GM12878 (cell line): ENCODE measurements at regions not wholly inside any gene's neighbourhood (a gene's known extent, or its start where the extent isn't known, plus 50 kb on each side); places are given as distances from the start of the nearest gene placed in this dataset.

Experiments
- ATAC-seq: fragments of 200-7000 bp; cut with Tn5 transposase; 3 replicates; pipeline ENCODE4 v1.9.1; 2020; ENCODE audit warnings: mild to moderate bottlenecking, moderate library complexity
- BruUV-seq: library from RNA; stranded (reverse); fragments of 400-500 nt; replicated peaks from 2 replicates; lab custom pipeline; 2021; lab: Mats Ljungman, UMichigan
- CTCF ChIA-PET: fragments of 300-600 bp; sonication (Branson Sonifier 250); formaldehyde crosslinking; extraction: SDS; loops from one replicate; lab custom pipeline; 2021; ENCODE audit warnings: inconsistent platforms; lab: Yijun Ruan, JAX
- POLR2A ChIA-PET: fragments of 350-600 bp; formaldehyde crosslinking; extraction: SDS; loops from one replicate; lab custom pipeline; 2021; ENCODE audit warnings: inconsistent platforms; lab: Charles Lee
- RAD21 ChIA-PET: fragments of 300-600 bp; sonication (Branson Sonifier 250); formaldehyde crosslinking; loops from one replicate; lab custom pipeline; 2023; ENCODE audit warnings: antibody characterized with exemption; ENCODE audit not compliant: unreplicated experiment; lab: Charles Lee
- SMC1A ChIA-PET: fragments of 300-600 bp; sonication (Branson Sonifier 250); formaldehyde crosslinking; loops from one replicate; lab custom pipeline; 2023; ENCODE audit not compliant: unreplicated experiment, uncharacterized antibody; lab: Charles Lee
- DNase-seq: peaks from one replicate; pipeline ENCODE4 v3.0.0-alpha.2; 2011; ENCODE audit warnings: low read depth, low spot score
- FAIRE-seq: peaks from 3 replicates; lab custom pipeline; 2011; peaks lifted over from hg19 to GRCh38; lab: Jason Lieb, UNC
- H2AFZ ChIP-seq: 2 replicates; pipeline ENCODE4 v1.6.0; 2011; ENCODE audit warnings: low read depth, low read length, control low read depth; ENCODE audit not compliant: control insufficient read depth
- H3K27ac ChIP-seq: 2 replicates; pipeline ENCODE4 v1.5.1; 2011; ENCODE audit warnings: control low read depth; ENCODE audit not compliant: control insufficient read depth, insufficient read depth
- H3K27me3 ChIP-seq, 2 experiments: replicated peaks in 1 of 2; 2 replicates each; pipeline versions ENCODE4 v1.6.0 to v1.6.1; 2011; ENCODE audit warnings: low read length in 1 of 2; ENCODE audit not compliant: control insufficient read depth in 2 of 2, insufficient read depth in 2 of 2
- H3K36me3 ChIP-seq, 2 experiments: 2 replicates each; pipeline ENCODE4 v1.5.1; 2011; ENCODE audit warnings: low read length in 1 of 2; ENCODE audit not compliant: control insufficient read depth in 2 of 2, insufficient read depth in 2 of 2
- H3K4me1 ChIP-seq: 2 replicates; pipeline ENCODE4 v1.6.1; 2011; ENCODE audit warnings: mild to moderate bottlenecking, low read length, moderate library complexity, mixed read lengths; ENCODE audit not compliant: control insufficient read depth, insufficient read depth
- H3K4me2 ChIP-seq: 2 replicates; pipeline ENCODE4 v1.6.0; 2011; ENCODE audit warnings: control low read depth; ENCODE audit not compliant: control insufficient read depth, insufficient read depth
- H3K4me3 ChIP-seq: fragments of 200-600 bp; sonication (generic); 2 replicates; pipeline ENCODE4 v1.5.1; 2016
- H3K79me2 ChIP-seq: 2 replicates; pipeline ENCODE4 v1.6.0; 2011; ENCODE audit warnings: low read length; ENCODE audit not compliant: control insufficient read depth, insufficient read depth
- H3K9ac ChIP-seq: 2 replicates; pipeline ENCODE4 v1.8.0; 2011; ENCODE audit warnings: low read length, control low read depth, mixed read lengths; ENCODE audit not compliant: control insufficient read depth, insufficient read depth
- H3K9me3 ChIP-seq: replicated peaks from 3 replicates; pipeline ENCODE4 v1.5.1; 2011; ENCODE audit warnings: mild to moderate bottlenecking, low read length; ENCODE audit not compliant: control insufficient read depth, insufficient read depth
- H4K20me1 ChIP-seq: 2 replicates; pipeline ENCODE4 v1.6.0; 2011; ENCODE audit not compliant: control insufficient read depth, insufficient read depth
- FOXM1 ChIP-seq: IDR thresholded peaks from 2 replicates; pipeline ENCODE4 v1.6.1; 2012; ENCODE audit warnings: low read depth, mild to moderate bottlenecking, inconsistent platforms, low read length, moderate library complexity
- GABPA ChIP-seq: IDR thresholded peaks from 2 replicates; pipeline ENCODE4 v1.6.1; 2014; ENCODE audit warnings: antibody characterized with exemption, low read depth, mild to moderate bottlenecking, inconsistent platforms
- IRF5 ChIP-seq: fragments of 450-650 bp; IDR thresholded peaks from 2 replicates; pipeline ENCODE4 v1.6.1; 2017; ENCODE audit warnings: borderline replicate concordance
- POLR2A ChIP-seq: IDR thresholded peaks from 2 replicates; pipeline ENCODE4 v1.6.1; 2011; ENCODE audit warnings: low read depth, mild to moderate bottlenecking, low read length
- RAD21 ChIP-seq: IDR thresholded peaks from 2 replicates; pipeline ENCODE4 v1.6.1; 2011; ENCODE audit warnings: mild to moderate bottlenecking, low read depth, low read length, moderate library complexity; ENCODE audit not compliant: insufficient read depth
- SMAD1 ChIP-seq: fragments of 450-650 bp; IDR thresholded peaks from 2 replicates; pipeline ENCODE4 v1.6.1; 2018; ENCODE audit warnings: mild to moderate bottlenecking, low read depth; ENCODE audit not compliant: partially characterized antibody
- SREBF1 ChIP-seq: IDR thresholded peaks from 2 replicates; pipeline ENCODE4 v1.6.1; 2012; ENCODE audit warnings: mild to moderate bottlenecking, low read length
- SRF ChIP-seq, 2 experiments: IDR thresholded peaks; 2 replicates each; pipeline ENCODE4 v1.6.1; 2011; ENCODE audit warnings: low read depth in 2 of 2, low read length in 2 of 2, mild to moderate bottlenecking in 1 of 2, moderate library complexity in 1 of 2
- ZZZ3 ChIP-seq: IDR thresholded peaks from 2 replicates; pipeline ENCODE4 v1.6.1; 2011; ENCODE audit warnings: low read depth; ENCODE audit not compliant: control insufficient read depth, insufficient read length
- WGBS: methylation state at CpG from one replicate; pipeline ENCODE4 v1.1.6; 2016; ENCODE audit warnings: low lambda C conversion rate; ENCODE audit not compliant: insufficient replicate concordance, insufficient coverage; ENCODE audit errors: missing lambda C conversion rate; 5-methylcytosine and 5-hydroxymethylcytosine counted together
- in situ Hi-C: fragments of 300-500 bp; cut with MboI; formaldehyde crosslinking; loops from 9 replicates; pipeline ENCODE4 v1.14.3; 2018; ENCODE audit warnings: mixed read lengths
- intact Hi-C: fragments of 100-400 bp; cut with micrococcal nuclease; formaldehyde crosslinking; loops from one replicate; pipeline ENCODE4 v1.14.2; 2022; ENCODE audit not compliant: unreplicated experiment
- TF ChIP-seq, protein P1 (sequence below): IDR thresholded peaks from 2 replicates; pipeline ENCODE4 v1.6.1; 2012; ENCODE audit warnings: low read length, inconsistent platforms
- TF ChIP-seq, protein P2 (sequence below): IDR thresholded peaks from 2 replicates; pipeline ENCODE4 v1.6.1; 2012; ENCODE audit warnings: low read depth, low read length, improper control_type of control experiment
- TF ChIP-seq, protein P3 (sequence below): IDR thresholded peaks from 2 replicates; pipeline ENCODE4 v1.6.1; 2012; ENCODE audit warnings: low read depth, low read length, improper control_type of control experiment

- Histone ChIP-seq H2AFZ (no peak overlapping the region), H3K27me3 (no peaks in the 10 kb centered on the region), H3K4me3 (no peak overlapping the region), H3K36me3 (no peaks in the 10 kb centered on the region), H3K9me3 (no peaks in the 10 kb centered on the region), H3K27ac (no peak overlapping the region), H3K4me2 (no peak overlapping the region), H3K4me1 (no peaks in the 10 kb centered on the region), H3K9ac (no peak overlapping the region), H3K79me2 (no peaks in the 10 kb centered on the region), H4K20me1 (no peaks in the 10 kb centered on the region)
- ChIA-PET CTCF (no interaction called here), RAD21 (no interaction called here), POLR2A (no interaction called here), SMC1A (no interaction called here)
- FAIRE-seq (no peak), ATAC-seq (no peak), DNase-seq (no peak)
- TF ChIP-seq GABPA (no peak), SRF (IDR thresholded peaks at IDR 0.05; ENCODE audit: low read depth in 2 of 2, low read length in 2 of 2) (no peak), FOXM1 (no peak), SMAD1 (no peak), POLR2A (no peak), IRF5 (no peak), SREBF1 (no peak), ZZZ3 (no peak), RAD21 (no peak)
- TF ChIP-seq, protein P1, sequence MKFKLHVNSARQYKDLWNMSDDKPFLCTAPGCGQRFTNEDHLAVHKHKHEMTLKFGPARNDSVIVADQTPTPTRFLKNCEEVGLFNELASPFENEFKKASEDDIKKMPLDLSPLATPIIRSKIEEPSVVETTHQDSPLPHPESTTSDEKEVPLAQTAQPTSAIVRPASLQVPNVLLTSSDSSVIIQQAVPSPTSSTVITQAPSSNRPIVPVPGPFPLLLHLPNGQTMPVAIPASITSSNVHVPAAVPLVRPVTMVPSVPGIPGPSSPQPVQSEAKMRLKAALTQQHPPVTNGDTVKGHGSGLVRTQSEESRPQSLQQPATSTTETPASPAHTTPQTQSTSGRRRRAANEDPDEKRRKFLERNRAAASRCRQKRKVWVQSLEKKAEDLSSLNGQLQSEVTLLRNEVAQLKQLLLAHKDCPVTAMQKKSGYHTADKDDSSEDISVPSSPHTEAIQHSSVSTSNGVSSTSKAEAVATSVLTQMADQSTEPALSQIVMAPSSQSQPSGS, result no peak
- TF ChIP-seq, protein P2, sequence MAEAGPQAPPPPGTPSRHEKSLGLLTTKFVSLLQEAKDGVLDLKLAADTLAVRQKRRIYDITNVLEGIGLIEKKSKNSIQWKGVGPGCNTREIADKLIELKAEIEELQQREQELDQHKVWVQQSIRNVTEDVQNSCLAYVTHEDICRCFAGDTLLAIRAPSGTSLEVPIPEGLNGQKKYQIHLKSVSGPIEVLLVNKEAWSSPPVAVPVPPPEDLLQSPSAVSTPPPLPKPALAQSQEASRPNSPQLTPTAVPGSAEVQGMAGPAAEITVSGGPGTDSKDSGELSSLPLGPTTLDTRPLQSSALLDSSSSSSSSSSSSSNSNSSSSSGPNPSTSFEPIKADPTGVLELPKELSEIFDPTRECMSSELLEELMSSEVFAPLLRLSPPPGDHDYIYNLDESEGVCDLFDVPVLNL, result no peak
- TF ChIP-seq, protein P3, sequence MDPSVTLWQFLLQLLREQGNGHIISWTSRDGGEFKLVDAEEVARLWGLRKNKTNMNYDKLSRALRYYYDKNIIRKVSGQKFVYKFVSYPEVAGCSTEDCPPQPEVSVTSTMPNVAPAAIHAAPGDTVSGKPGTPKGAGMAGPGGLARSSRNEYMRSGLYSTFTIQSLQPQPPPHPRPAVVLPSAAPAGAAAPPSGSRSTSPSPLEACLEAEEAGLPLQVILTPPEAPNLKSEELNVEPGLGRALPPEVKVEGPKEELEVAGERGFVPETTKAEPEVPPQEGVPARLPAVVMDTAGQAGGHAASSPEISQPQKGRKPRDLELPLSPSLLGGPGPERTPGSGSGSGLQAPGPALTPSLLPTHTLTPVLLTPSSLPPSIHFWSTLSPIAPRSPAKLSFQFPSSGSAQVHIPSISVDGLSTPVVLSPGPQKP, result no peak
- intact Hi-C loops, result no loop called here
- WGBS, result 56% methylated on average over 23 of the region's 25 CpGs
- BruUV-seq, result no TSS peak
- in situ Hi-C loops, result no loop called here
Observed at GRCh38 chr14:104294983-104295680, 156.7 kb downstream of the KIF26A start.
